ENCODE measurements at regions not wholly inside any gene's neighbourhood (a gene's known extent, or its start where the extent isn't known, plus 50 kb on each side); places are given as distances from the start of the nearest gene placed in this dataset.
"Not testable (repeated sequence)": the region's sequence is repeated elsewhere in the genome, so short reads cannot be mapped to it uniquely, and the experiment has no call there.

GRCh38 chr5:101647861-101648260 lies 648.2 kb downstream of the SLCO4C1 start:
- no peak for DNase-seq (ENCODE audit: low read depth)

- no peak for DNase-seq (ENCODE audit: low read depth)
These were observed 652.3 kb downstream of the SLCO4C1 start for GRCh38 chr5:101643794-101644193.

GRCh38 chr5:101637599-101637998 lies 658.5 kb downstream of the SLCO4C1 start:
- DNase-seq (ENCODE audit: low read depth) = no peak

GRCh38 chr5:101627770-101628169 lies 668.3 kb downstream of the SLCO4C1 start:
- not testable (repeated sequence) for DNase-seq (ENCODE audit: low read depth)

GRCh38 chr5:101626572-101626971 lies 669.5 kb downstream of the SLCO4C1 start:
- DNase-seq (ENCODE audit: low read depth) = no peak

GRCh38 chr5:101611039-101611438 lies 685.0 kb downstream of the SLCO4C1 start:
- no peak for DNase-seq (ENCODE audit: low read depth)

- no peak for DNase-seq (ENCODE audit: low read depth)
These were observed 687.8 kb downstream of the SLCO4C1 start for GRCh38 chr5:101608322-101608721.

GRCh38 chr5:101605700-101606099 lies 690.4 kb downstream of the SLCO4C1 start:
- DNase-seq (ENCODE audit: low read depth) = no peak

- DNase-seq (ENCODE audit: low read depth) = no peak
These were observed 695.5 kb downstream of the SLCO4C1 start for GRCh38 chr5:101600614-101601013.

GRCh38 chr5:101590384-101590783 lies 687.3 kb upstream of the ST8SIA4 start:
- no peak for DNase-seq (ENCODE audit: low read depth)

- DNase-seq (ENCODE audit: low read depth) = no peak
These were observed 682.3 kb upstream of the ST8SIA4 start for GRCh38 chr5:101585366-101585765.

GRCh38 chr5:101580591-101580990 lies 677.5 kb upstream of the ST8SIA4 start:
- DNase-seq (ENCODE audit: low read depth) = no peak

- DNase-seq (ENCODE audit: low read depth) = no peak
These were observed 670.9 kb upstream of the ST8SIA4 start for GRCh38 chr5:101574017-101574416.

GRCh38 chr5:101561018-101561417 lies 657.9 kb upstream of the ST8SIA4 start:
- DNase-seq (ENCODE audit: low read depth) = no peak

- no peak for DNase-seq (ENCODE audit: low read depth)
These were observed 640.7 kb upstream of the ST8SIA4 start for GRCh38 chr5:101543780-101544179.

- no peak for DNase-seq (ENCODE audit: low read depth)
These were observed 636.2 kb upstream of the ST8SIA4 start for GRCh38 chr5:101539315-101539714.

- DNase-seq (ENCODE audit: low read depth) = no peak
These were observed 632.5 kb upstream of the ST8SIA4 start for GRCh38 chr5:101535626-101536025.

- no peak for DNase-seq (ENCODE audit: low read depth)
These were observed 631.5 kb upstream of the ST8SIA4 start for GRCh38 chr5:101534491-101535110.

GRCh38 chr5:101532430-101532829 lies 629.3 kb upstream of the ST8SIA4 start:
- no peak for DNase-seq (ENCODE audit: low read depth)

GRCh38 chr5:101531026-101531425 lies 627.9 kb upstream of the ST8SIA4 start:
- DNase-seq (ENCODE audit: low read depth) = no peak

- DNase-seq (ENCODE audit: low read depth) = not testable (repeated sequence)
These were observed 626.0 kb upstream of the ST8SIA4 start for GRCh38 chr5:101529094-101529493.

- no peak for DNase-seq (ENCODE audit: low read depth)
These were observed 617.3 kb upstream of the ST8SIA4 start for GRCh38 chr5:101520417-101520816.

GRCh38 chr5:101517795-101518194 lies 614.7 kb upstream of the ST8SIA4 start:
- no peak for DNase-seq (ENCODE audit: low read depth)

- no peak for DNase-seq (ENCODE audit: low read depth)
These were observed 612.6 kb upstream of the ST8SIA4 start for GRCh38 chr5:101515721-101516120.
